GM12892 (cell line): ENCODE measurements at regions not wholly inside any gene's neighbourhood (a gene's known extent, or its start where the extent isn't known, plus 50 kb on each side); places are given as distances from the start of the nearest gene placed in this dataset.
"Not testable (repeated sequence)": the region's sequence is repeated elsewhere in the genome, so short reads cannot be mapped to it uniquely, and the experiment has no call there.

Experiments
- DNase-seq: peaks from one replicate; pipeline ENCODE4 v3.0.0; 2011; ENCODE audit not compliant: insufficient read length
- FAIRE-seq: peaks from 2 replicates; lab custom pipeline; 2011; peaks lifted over from hg19 to GRCh38; lab: Jason Lieb, UNC
- POLR2A ChIP-seq: IDR thresholded peaks from 2 replicates; pipeline ENCODE4 v1.6.1; 2011; ENCODE audit warnings: low read depth, low read length, control low read depth
- POLR2AphosphoS5 ChIP-seq: IDR thresholded peaks from 2 replicates; pipeline ENCODE4 v1.6.1; 2011; ENCODE audit warnings: low read depth, low read length, control low read depth
- TAF1 ChIP-seq: IDR thresholded peaks from 2 replicates; pipeline ENCODE4 v1.6.1; 2011; ENCODE audit warnings: low read depth, mild to moderate bottlenecking, control low read depth, low read length, borderline replicate concordance

- no peak for DNase-seq
- TF ChIP-seq POLR2AphosphoS5 = no peak
- TF ChIP-seq POLR2A = no peak
- TF ChIP-seq TAF1 = no peak
- FAIRE-seq = no peak
Measured at GRCh38 chrX:122091571-122091970, 1044.2 kb downstream of the GLUD2 start.

GRCh38 chrX:122092360-122092759 lies 1045.0 kb downstream of the GLUD2 start:
- TF ChIP-seq TAF1 = no peak
- TF ChIP-seq POLR2A = no peak
- no peak for TF ChIP-seq POLR2AphosphoS5
- DNase-seq (no peak), FAIRE-seq (no peak)

GRCh38 chrX:122092978-122093377 lies 1045.6 kb downstream of the GLUD2 start:
- TF ChIP-seq POLR2AphosphoS5 (no peak), TAF1 (no peak), POLR2A (no peak)
- FAIRE-seq = no peak
- DNase-seq = no peak

GRCh38 chrX:122094611-122095010 lies 1047.2 kb downstream of the GLUD2 start:
- TF ChIP-seq POLR2AphosphoS5 (no peak), POLR2A (no peak), TAF1 (no peak)
- FAIRE-seq (no peak), DNase-seq (no peak)

- TF ChIP-seq POLR2AphosphoS5 (no peak), POLR2A (no peak), TAF1 (no peak)
- FAIRE-seq = no peak
- DNase-seq = no peak
Measured at GRCh38 chrX:122113376-122113775, 1066.0 kb downstream of the GLUD2 start.

GRCh38 chrX:122113896-122114295 lies 1066.5 kb downstream of the GLUD2 start:
- FAIRE-seq = no peak
- no peak for DNase-seq
- TF ChIP-seq POLR2A (no peak), TAF1 (no peak), POLR2AphosphoS5 (no peak)

GRCh38 chrX:122115604-122116003 lies 1068.2 kb downstream of the GLUD2 start:
- DNase-seq (no peak), FAIRE-seq (no peak)
- TF ChIP-seq POLR2AphosphoS5 (no peak), TAF1 (no peak), POLR2A (no peak)

GRCh38 chrX:122119361-122119760 lies 1064.7 kb upstream of the GRIA3 start:
- FAIRE-seq = no peak
- DNase-seq = no peak
- TF ChIP-seq POLR2A (no peak), POLR2AphosphoS5 (no peak)

GRCh38 chrX:122122274-122122673 lies 1061.8 kb upstream of the GRIA3 start:
- TF ChIP-seq TAF1 = no peak
- FAIRE-seq = no peak
- no peak for DNase-seq

GRCh38 chrX:122133478-122133877 lies 1050.6 kb upstream of the GRIA3 start:
- DNase-seq (no peak), FAIRE-seq (no peak)
- TF ChIP-seq POLR2AphosphoS5 = no peak
- TF ChIP-seq TAF1 = no peak
- TF ChIP-seq POLR2A = no peak

GRCh38 chrX:122134291-122134690 lies 1049.8 kb upstream of the GRIA3 start:
- no peak for TF ChIP-seq POLR2AphosphoS5
- TF ChIP-seq TAF1 = no peak
- no peak for TF ChIP-seq POLR2A
- FAIRE-seq = no peak
- no peak for DNase-seq

GRCh38 chrX:122135070-122135469 lies 1049.0 kb upstream of the GRIA3 start:
- DNase-seq = no peak
- FAIRE-seq = no peak
- no peak for TF ChIP-seq POLR2AphosphoS5
- TF ChIP-seq POLR2A = no peak
- TF ChIP-seq TAF1 = no peak

GRCh38 chrX:122140219-122140618 lies 1043.9 kb upstream of the GRIA3 start:
- not testable (repeated sequence) for DNase-seq, FAIRE-seq

- FAIRE-seq (no peak), DNase-seq (no peak)
- TF ChIP-seq POLR2AphosphoS5 (no peak), TAF1 (no peak), POLR2A (no peak)
Measured at GRCh38 chrX:122154019-122154418, 1030.1 kb upstream of the GRIA3 start.
